GM21528 (cell line): ENCODE measurements at regions not wholly inside any gene's neighbourhood (a gene's known extent, or its start where the extent isn't known, plus 50 kb on each side); places are given as distances from the start of the nearest gene placed in this dataset.
"Not testable (repeated sequence)": the region's sequence is repeated elsewhere in the genome, so short reads cannot be mapped to it uniquely, and the experiment has no call there.

Source experiments
- ATAC-seq: cut with Tn5 transposase; IDR thresholded peaks from one replicate; pipeline ENCODE4 v1.9.1; 2021; ENCODE audit warnings: mild to moderate bottlenecking, moderate library complexity; ENCODE audit not compliant: unreplicated experiment, low FRiP score

- no peak for ATAC-seq
These were observed 604.1 kb upstream of the GJE1 start for GRCh38 chr6:141528596-141528995.

DNA sequence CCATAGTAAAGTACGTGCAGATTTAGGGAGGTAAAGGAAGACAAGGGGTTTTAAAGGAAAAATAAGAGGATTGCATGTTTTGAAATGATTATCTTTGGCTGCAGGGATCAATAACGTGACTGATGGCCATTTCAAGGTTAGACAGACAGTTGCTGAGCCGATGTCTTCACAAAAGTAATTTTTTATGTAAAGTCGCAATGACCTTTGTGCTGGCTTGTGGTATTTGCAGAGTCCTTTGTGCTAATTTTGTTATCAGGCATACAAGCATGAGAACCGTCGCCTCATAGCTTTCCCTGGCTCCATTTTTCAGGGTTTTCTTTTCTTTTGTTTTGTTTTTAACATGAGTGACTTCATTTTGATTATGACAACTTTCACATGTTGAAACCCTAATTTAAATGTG is 605.7 kb upstream of the GJE1 start:
- no peak for ATAC-seq

GRCh38 chr6:141521440-141521839 is 611.3 kb upstream of the GJE1 start:
- ATAC-seq = no peak

DNA sequence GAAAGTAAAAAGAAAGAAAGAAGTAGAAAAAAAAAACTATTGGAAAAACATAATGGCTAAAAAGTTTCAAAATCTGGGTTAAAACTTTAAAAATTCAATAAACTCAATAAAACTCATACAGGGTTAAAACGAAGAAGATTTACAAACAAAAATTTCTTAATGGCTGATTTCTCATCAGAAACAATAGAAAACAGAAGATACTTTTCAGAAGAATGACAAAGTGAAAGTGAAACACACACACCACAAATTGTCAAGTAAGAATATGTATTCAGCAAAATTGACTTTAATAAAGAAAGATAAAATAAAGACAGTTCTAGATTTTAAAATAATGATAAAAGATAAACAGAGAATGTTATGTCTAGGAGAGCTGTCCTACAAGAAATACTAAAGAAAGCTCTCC is 618.9 kb upstream of the GJE1 start:
- no peak for ATAC-seq

GRCh38 chr6:141510803-141511202 is 621.9 kb upstream of the GJE1 start:
- ATAC-seq = no peak

GRCh38 chr6:141506062-141506461 is 626.7 kb upstream of the GJE1 start:
- ATAC-seq = not testable (repeated sequence)

DNA sequence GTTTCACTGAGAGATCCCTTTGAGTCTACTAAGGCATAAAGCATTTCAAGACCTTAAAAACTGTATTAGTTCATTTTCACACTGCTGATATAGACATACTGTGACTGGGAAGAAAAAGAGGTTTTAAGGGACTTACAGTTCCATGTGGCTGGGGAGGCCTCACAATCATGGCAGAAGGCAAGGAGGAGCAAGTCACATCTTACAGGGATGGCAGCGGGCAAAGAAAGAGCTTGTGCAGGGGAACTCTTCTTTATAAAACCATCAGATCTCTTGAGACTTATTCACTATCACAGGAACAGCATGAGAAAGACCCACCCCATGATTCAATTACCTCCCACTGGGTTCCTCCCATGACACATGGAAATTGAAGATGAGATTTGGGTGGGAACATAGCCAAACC is 628.4 kb upstream of the GJE1 start:
- ATAC-seq = not testable (repeated sequence)

GRCh38 chr6:141501616-141502015 is 631.1 kb upstream of the GJE1 start:
- ATAC-seq = no peak

DNA sequence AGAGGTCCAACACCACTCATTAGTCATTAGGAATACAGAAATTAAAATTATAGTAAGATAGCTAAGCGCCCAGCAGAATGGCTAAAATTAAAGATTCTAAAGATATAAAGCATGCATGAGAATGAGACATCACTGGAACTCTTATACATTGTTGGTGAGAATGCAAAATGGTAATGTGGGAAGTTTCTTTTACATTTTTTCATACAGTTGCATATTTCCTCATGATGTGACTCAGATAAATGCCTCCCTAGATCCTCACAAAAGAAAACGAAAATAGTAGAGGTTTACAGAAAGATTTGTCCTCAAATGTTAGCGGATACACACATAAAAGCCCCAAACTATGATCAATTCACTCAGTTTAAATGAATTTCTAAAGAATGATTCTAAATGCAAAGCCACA is 633.7 kb upstream of the GJE1 start:
- ATAC-seq = no peak

DNA sequence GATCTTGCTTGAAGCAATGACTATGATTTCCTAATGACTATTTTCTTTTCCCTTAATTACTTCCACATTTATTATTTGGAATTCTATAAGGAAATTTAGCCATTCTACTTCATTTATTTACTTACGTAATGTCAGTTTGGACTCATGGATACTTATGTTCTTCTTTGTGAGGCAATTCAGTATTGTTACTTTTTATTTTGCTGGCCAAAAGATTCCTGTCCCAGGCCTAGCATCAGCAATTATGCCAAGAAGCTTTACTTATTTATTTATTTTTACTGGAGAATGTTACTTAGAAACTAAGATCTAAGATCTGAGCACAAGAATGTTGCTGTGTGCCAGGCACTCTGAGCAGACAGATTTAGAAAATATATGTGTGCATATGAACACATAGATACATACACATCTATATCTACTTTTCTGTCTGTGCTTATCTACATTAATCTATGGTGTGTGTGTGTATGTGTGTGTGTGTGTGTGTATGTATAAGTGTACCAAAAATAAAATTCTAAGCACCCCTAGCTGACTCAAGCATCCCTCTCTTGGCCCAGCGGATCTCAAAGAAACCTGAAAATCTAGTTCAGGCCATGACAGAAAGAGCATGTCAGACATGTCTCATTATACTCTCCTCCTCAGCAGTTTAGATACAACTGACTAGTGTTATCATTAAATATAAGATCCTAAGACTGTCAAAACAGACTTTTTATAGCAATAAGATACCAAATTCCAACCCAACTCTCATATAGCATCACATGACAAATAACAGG is 640.0 kb upstream of the GJE1 start:
- ATAC-seq = no peak

- ATAC-seq = no peak
These were observed 641.0 kb upstream of the GJE1 start for GRCh38 chr6:141491684-141492083.

DNA sequence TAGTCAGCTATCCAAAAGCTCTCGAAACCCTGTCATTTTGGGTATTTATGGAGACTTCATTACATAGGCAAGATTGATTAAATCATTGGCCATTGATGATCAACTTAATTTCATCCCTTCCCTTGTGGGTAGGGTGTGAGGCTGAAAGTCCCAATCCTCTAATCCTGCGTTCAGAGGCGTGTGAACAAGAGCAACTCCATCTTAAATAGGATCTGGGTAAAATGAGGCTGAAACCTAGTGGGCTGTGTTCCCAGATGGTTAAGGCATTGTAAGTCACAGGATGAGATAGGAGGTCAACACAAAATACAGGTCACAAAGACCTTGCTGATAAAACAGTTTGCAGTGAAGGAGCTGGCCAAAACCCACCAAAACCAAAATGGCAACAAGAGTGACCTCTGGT is 641.7 kb upstream of the GJE1 start:
- no peak for ATAC-seq

DNA sequence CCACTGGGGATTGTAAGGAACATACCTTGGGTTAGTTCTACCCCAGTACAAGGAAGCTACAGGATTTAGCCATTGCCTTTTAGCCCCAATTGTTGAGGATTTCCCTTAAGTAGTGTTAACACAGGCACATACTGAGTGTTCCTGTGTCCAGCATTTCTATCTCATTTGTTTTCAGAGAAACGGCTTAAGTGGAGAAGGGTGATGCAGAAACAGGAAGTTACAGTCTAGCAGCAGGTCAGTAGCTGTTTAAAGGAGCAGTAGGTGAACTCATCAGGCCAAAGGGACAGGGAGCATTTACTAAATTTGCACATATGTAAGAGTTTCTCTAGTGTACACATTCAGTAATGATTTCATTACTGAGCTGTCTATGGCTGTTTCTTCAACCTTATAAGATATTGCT is 644.2 kb upstream of the GJE1 start:
- peak; percentile 34 for ATAC-seq

GRCh38 chr6:141486942-141487341 is 645.8 kb upstream of the GJE1 start:
- ATAC-seq = no peak

DNA sequence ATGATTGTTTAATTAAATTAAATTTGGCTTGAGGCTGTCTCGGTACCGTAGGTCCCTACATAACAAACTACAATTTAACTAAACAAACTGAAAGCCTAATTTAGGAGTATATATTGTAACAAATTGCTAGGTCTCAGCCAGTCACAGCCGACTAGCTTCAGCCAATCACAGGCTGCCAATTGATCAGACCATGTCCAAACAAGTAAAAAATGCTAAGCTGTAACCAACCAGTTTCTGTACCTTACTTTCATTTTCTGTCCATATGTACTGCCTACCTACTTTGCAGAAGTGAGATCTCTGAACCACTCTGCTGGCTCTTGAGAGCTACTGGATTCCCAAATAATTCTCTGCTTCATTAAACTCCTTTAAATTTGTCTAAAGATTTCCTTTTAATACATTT is 648.0 kb upstream of the GJE1 start:
- ATAC-seq = peak; percentile 87

DNA sequence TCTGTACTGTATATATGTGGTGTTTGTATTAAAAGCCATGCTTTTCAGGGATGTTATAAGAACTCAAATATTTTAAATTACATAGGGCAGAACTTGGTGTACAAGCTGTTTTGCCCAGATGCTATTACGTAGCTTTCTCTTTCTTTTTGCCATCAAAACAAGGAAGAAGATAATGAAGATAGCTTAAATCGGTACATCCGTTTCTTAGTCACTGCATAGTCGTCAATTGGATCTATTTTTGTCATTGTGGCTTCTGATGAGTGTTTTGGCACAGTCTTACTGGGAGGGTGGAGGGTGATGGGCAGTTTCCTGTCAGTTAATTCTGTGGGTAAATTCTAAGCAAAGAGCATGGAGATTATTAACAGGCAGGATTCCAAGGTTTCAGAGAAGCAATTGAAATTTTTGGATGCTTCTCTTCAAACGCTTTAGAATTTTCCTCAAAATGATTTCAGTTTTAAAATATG is 649.1 kb upstream of the GJE1 start:
- peak; percentile 91 for ATAC-seq

GRCh38 chr6:141482796-141483597 is 649.7 kb upstream of the GJE1 start:
- ATAC-seq = peak; percentile 8

DNA sequence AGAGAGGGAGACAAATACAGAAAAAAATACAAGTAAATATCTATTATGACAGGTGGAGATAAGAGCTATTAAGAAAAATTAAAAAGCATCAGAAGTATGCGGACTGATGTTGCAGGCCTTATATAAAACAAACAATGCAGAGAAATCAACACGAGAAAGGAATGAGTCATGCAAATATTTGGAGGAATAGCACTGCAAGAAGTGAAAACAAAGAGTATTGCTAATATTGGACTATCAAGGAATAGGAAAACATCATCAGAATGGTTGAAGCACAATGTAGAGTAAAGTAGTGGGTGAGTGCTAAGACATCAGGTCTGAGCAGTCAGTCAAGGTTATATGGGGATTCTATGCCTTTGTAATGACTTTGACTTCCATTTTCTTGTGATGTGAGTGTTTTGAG is 657.5 kb upstream of the GJE1 start:
- no peak for ATAC-seq

- ATAC-seq = no peak
These were observed 660.4 kb upstream of the GJE1 start for GRCh38 chr6:141472162-141472928.

DNA sequence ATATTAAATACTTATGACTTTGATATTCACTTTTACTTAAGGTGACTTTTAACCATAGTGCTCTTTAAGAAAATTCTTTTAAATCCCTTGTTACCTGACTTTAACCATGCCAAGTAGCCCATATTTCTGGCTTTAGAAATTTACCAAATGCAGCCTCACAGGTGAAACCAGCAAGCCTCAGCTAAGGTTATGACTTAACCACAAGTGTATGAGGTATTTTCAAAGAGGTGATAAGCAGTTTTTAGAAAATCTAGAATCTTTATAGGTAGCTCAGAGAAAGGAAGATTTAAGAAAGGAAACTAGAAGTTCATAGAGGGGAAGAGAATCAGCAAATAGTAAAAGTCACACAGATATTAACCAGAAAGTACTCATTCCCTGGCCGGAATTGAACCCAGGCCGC is 661.9 kb upstream of the GJE1 start:
- no peak for ATAC-seq

GRCh38 chr6:141467881-141468280 is 664.8 kb upstream of the GJE1 start:
- no peak for ATAC-seq
